HT-29 (cell line): ENCODE measurements at regions not wholly inside any gene's neighbourhood (a gene's known extent, or its start where the extent isn't known, plus 50 kb on each side); places are given as distances from the start of the nearest gene placed in this dataset.
A peak's percentile ranks its signal among the peaks of the same experiment; 100 is the strongest.

ENCODE experiments used
- DNase-seq: peaks from one replicate; pipeline ENCODE4 v3.0.0-alpha.2; 2015; ENCODE audit warnings: low spot score

- DNase-seq, result no peak
These were observed 243.5 kb upstream of the ANO3 start for GRCh38 chr11:26088391-26088790.

- DNase-seq, result no peak
These were observed 241.3 kb upstream of the ANO3 start for GRCh38 chr11:26090651-26091050.

- no peak for DNase-seq
These were observed 238.7 kb upstream of the ANO3 start for GRCh38 chr11:26093206-26093605.

GRCh38 chr11:26095340-26095739, 236.6 kb upstream of the ANO3 start:
- peak; percentile 30 for DNase-seq

- DNase-seq, result no peak
These were observed 235.5 kb upstream of the ANO3 start for GRCh38 chr11:26096451-26096850.

GRCh38 chr11:26102325-26102724, 229.6 kb upstream of the ANO3 start:
- no peak for DNase-seq

GRCh38 chr11:26105762-26106423, 226.0 kb upstream of the ANO3 start:
- DNase-seq, result no peak

- no peak for DNase-seq
These were observed 225.2 kb upstream of the ANO3 start for GRCh38 chr11:26106726-26107125.

- no peak for DNase-seq
These were observed 222.1 kb upstream of the ANO3 start for GRCh38 chr11:26109658-26110368.

- no peak for DNase-seq
These were observed 219.7 kb upstream of the ANO3 start for GRCh38 chr11:26112264-26112663.

GRCh38 chr11:26121466-26121865, 210.5 kb upstream of the ANO3 start:
- DNase-seq, result no peak

GRCh38 chr11:26126741-26127140, 205.2 kb upstream of the ANO3 start:
- no peak for DNase-seq

- DNase-seq, result no peak
These were observed 204.6 kb upstream of the ANO3 start for GRCh38 chr11:26127336-26127735.

GRCh38 chr11:26131406-26131805, 200.5 kb upstream of the ANO3 start:
- no peak for DNase-seq

GRCh38 chr11:26134053-26134452, 197.9 kb upstream of the ANO3 start:
- DNase-seq, result no peak

- DNase-seq, result peak; percentile 70
These were observed 197.2 kb upstream of the ANO3 start for GRCh38 chr11:26134481-26135355.

GRCh38 chr11:26137651-26138050, 194.3 kb upstream of the ANO3 start:
- no peak for DNase-seq

- no peak for DNase-seq
These were observed 189.0 kb upstream of the ANO3 start for GRCh38 chr11:26142891-26143290.

- DNase-seq, result peak; percentile 36
These were observed 188.2 kb upstream of the ANO3 start for GRCh38 chr11:26143566-26144290.

GRCh38 chr11:26144291-26144690, 187.6 kb upstream of the ANO3 start:
- no peak for DNase-seq

GRCh38 chr11:26144911-26145310, 187.0 kb upstream of the ANO3 start:
- no peak for DNase-seq

GRCh38 chr11:26149585-26149984, 182.3 kb upstream of the ANO3 start:
- DNase-seq, result no peak
